D721Med (cell line): ENCODE measurements at regions not wholly inside any gene's neighbourhood (a gene's known extent, or its start where the extent isn't known, plus 50 kb on each side); places are given as distances from the start of the nearest gene placed in this dataset.

ENCODE experiments used
- DNase-seq: peaks from one replicate; pipeline ENCODE4 v3.0.0; 2011; ENCODE audit warnings: low spot score; ENCODE audit not compliant: insufficient read length
- FAIRE-seq: peaks from 2 replicates; lab custom pipeline; 2011; peaks lifted over from hg19 to GRCh38; lab: Jason Lieb, UNC
- CTCF ChIP-seq: IDR thresholded peaks from 2 replicates; pipeline ENCODE4 v1.5.1; 2012; ENCODE audit warnings: mild to moderate bottlenecking, control low read depth; ENCODE audit not compliant: insufficient read depth; ENCODE audit errors: missing control alignments

- DNase-seq, result no peak
- TF ChIP-seq CTCF, result no peak
- no peak for FAIRE-seq
Measured at GRCh38 chrX:20499763-20500162, 233.1 kb upstream of the RPS6KA3 start.

- FAIRE-seq, result no peak
- no peak for DNase-seq
- no peak for TF ChIP-seq CTCF
Measured at GRCh38 chrX:20498851-20499635, 232.3 kb upstream of the RPS6KA3 start.

- DNase-seq (no peak), FAIRE-seq (no peak)
- TF ChIP-seq CTCF, result no peak
Measured at GRCh38 chrX:20495575-20495974, 228.9 kb upstream of the RPS6KA3 start.

- TF ChIP-seq CTCF, result no peak
- DNase-seq (no peak), FAIRE-seq (no peak)
Measured at GRCh38 chrX:20488473-20488872, 221.8 kb upstream of the RPS6KA3 start.

GRCh38 chrX:20487227-20487626 is 220.5 kb upstream of the RPS6KA3 start:
- TF ChIP-seq CTCF, result no peak
- no peak for FAIRE-seq

GRCh38 chrX:20481632-20482031 is 214.9 kb upstream of the RPS6KA3 start:
- TF ChIP-seq CTCF, result no peak
- FAIRE-seq, result no peak

More at GRCh38 chrX:20487227-20487626, 220.5 kb upstream of the RPS6KA3 start:
- no peak for DNase-seq

GRCh38 chrX:20479896-20480295 is 213.2 kb upstream of the RPS6KA3 start:
- no peak for FAIRE-seq
- no peak for TF ChIP-seq CTCF
- no peak for DNase-seq

More at GRCh38 chrX:20481632-20482031, 214.9 kb upstream of the RPS6KA3 start:
- no peak for DNase-seq
